T-helper 2 cell treated with Interferon-gamma antibody and Interleukin-4, amounts not matched to agents 100 ng/mL and 5 ng/mL, for 36 hours (primary cell): ENCODE measurements at regions not wholly inside any gene's neighbourhood (a gene's known extent, or its start where the extent isn't known, plus 50 kb on each side); places are given as distances from the start of the nearest gene placed in this dataset.

Experiments used
- intact Hi-C: fragments of 100-400 bp; cut with micrococcal nuclease; formaldehyde crosslinking; loops from one replicate; pipeline ENCODE4 v1.15.1; 2023

- intact Hi-C loops: no loop called here
Measured at GRCh38 chr11:19291064-19291463, 50.3 kb upstream of the E2F8 start.
